Sigmoid colon (tissue), 4 donors: ENCODE measurements at regions not wholly inside any gene's neighbourhood (a gene's known extent, or its start where the extent isn't known, plus 50 kb on each side); places are given as distances from the start of the nearest gene placed in this dataset.

Source experiments
- EP300 ChIP-seq, 4 donors: sonication (generic); formaldehyde crosslinking; IDR thresholded peaks; one replicate each; pipeline ENCODE4 v1.6.1; 2017; ENCODE audit warnings: antibody characterized with exemption in 4 of 4
- POLR2A ChIP-seq, 2 donors: fragments of 450-650 bp; IDR thresholded peaks; one replicate each; pipeline ENCODE4 v1.6.1; 2016; ENCODE audit warnings: antibody characterized with exemption in 2 of 2, mild to moderate bottlenecking in 2 of 2, moderate library complexity in 2 of 2
- TF ChIP-seq, protein P1 (sequence below), 4 experiments: fragments of 450-650 bp in 3 of 4; fragments of 200-600 bp in 1 of 4; IDR thresholded peaks; one replicate each; pipeline ENCODE4 v1.5.1; 2016 to 2019; ENCODE audit warnings: antibody characterized with exemption in 4 of 4, mild to moderate bottlenecking in 3 of 4, moderate library complexity in 2 of 4

GRCh38 chr20:34179637-34180360 is 61.4 kb upstream of the ASIP start:
- TF ChIP-seq, protein P1, sequence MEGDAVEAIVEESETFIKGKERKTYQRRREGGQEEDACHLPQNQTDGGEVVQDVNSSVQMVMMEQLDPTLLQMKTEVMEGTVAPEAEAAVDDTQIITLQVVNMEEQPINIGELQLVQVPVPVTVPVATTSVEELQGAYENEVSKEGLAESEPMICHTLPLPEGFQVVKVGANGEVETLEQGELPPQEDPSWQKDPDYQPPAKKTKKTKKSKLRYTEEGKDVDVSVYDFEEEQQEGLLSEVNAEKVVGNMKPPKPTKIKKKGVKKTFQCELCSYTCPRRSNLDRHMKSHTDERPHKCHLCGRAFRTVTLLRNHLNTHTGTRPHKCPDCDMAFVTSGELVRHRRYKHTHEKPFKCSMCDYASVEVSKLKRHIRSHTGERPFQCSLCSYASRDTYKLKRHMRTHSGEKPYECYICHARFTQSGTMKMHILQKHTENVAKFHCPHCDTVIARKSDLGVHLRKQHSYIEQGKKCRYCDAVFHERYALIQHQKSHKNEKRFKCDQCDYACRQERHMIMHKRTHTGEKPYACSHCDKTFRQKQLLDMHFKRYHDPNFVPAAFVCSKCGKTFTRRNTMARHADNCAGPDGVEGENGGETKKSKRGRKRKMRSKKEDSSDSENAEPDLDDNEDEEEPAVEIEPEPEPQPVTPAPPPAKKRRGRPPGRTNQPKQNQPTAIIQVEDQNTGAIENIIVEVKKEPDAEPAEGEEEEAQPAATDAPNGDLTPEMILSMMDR (IDR thresholded peaks at IDR 0.05), result no peak
- TF ChIP-seq EP300 (IDR thresholded peaks at IDR 0.05), result no peak
- no peak for TF ChIP-seq POLR2A (IDR thresholded peaks at IDR 0.05)
